ENCODE measurements at regions not wholly inside any gene's neighbourhood (a gene's known extent, or its start where the extent isn't known, plus 50 kb on each side); places are given as distances from the start of the nearest gene placed in this dataset.

- TF ChIP-seq, protein P1, sequence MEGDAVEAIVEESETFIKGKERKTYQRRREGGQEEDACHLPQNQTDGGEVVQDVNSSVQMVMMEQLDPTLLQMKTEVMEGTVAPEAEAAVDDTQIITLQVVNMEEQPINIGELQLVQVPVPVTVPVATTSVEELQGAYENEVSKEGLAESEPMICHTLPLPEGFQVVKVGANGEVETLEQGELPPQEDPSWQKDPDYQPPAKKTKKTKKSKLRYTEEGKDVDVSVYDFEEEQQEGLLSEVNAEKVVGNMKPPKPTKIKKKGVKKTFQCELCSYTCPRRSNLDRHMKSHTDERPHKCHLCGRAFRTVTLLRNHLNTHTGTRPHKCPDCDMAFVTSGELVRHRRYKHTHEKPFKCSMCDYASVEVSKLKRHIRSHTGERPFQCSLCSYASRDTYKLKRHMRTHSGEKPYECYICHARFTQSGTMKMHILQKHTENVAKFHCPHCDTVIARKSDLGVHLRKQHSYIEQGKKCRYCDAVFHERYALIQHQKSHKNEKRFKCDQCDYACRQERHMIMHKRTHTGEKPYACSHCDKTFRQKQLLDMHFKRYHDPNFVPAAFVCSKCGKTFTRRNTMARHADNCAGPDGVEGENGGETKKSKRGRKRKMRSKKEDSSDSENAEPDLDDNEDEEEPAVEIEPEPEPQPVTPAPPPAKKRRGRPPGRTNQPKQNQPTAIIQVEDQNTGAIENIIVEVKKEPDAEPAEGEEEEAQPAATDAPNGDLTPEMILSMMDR (IDR thresholded peaks at IDR 0.05): no peak
- no peak for TF ChIP-seq POLR2A (IDR thresholded peaks at IDR 0.05)
Measured at GRCh38 chr5:82447913-82448312, 169.8 kb upstream of the RPS23 start.

All from body of pancreas (tissue), 4 donors.